OCI-LY7 (cell line): ENCODE measurements at regions not wholly inside any gene's neighbourhood (a gene's known extent, or its start where the extent isn't known, plus 50 kb on each side); places are given as distances from the start of the nearest gene placed in this dataset.

Source experiments
- BruUV-seq: library from RNA; stranded (reverse); fragments of 400-500 nt; replicated peaks from 2 replicates; lab custom pipeline; 2021; lab: Mats Ljungman, UMichigan
- CTCF ChIA-PET: fragments of 300-600 bp; sonication (Branson Sonifier 250); formaldehyde crosslinking; loops from one replicate; lab custom pipeline; 2022; ENCODE audit warnings: antibody characterized with exemption; ENCODE audit not compliant: unreplicated experiment; lab: Charles Lee
- POLR2A ChIA-PET: fragments of 300-600 bp; sonication (Branson Sonifier 250); formaldehyde crosslinking; loops from one replicate; lab custom pipeline; 2022; ENCODE audit warnings: antibody characterized with exemption; lab: Charles Lee
- DNase-seq: peaks from one replicate; pipeline ENCODE4 v3.0.0-alpha.2; 2015; ENCODE audit warnings: low spot score
- H2AFZ ChIP-seq: fragments of 200-600 bp; sonication (generic), shearing (Covaris generic); 2 replicates; pipeline ENCODE4 v1.6.1; 2014; ENCODE audit warnings: mild to moderate bottlenecking, antibody characterized with exemption, low read length, moderate library complexity
- H3K27ac ChIP-seq: fragments of 200-600 bp; sonication (generic); 2 replicates; pipeline ENCODE4 v1.5.1; 2014; ENCODE audit warnings: mixed run types, low read depth, mild to moderate bottlenecking, moderate library complexity, low read length, inconsistent platforms; ENCODE audit not compliant: poor library complexity, severe bottlenecking
- H3K36me3 ChIP-seq: fragments of 200-600 bp; sonication (generic); 2 replicates; pipeline ENCODE4 v1.6.1; 2014; ENCODE audit warnings: mild to moderate bottlenecking, antibody characterized with exemption, low read length, moderate library complexity, mixed read lengths; ENCODE audit not compliant: insufficient read depth
- H3K4me1 ChIP-seq: fragments of 200-600 bp; sonication (generic); 2 replicates; pipeline ENCODE4 v1.5.1; 2014; ENCODE audit warnings: mild to moderate bottlenecking, low read length; ENCODE audit not compliant: insufficient read depth, poor library complexity, severe bottlenecking
- H3K4me2 ChIP-seq: fragments of 200-600 bp; sonication (generic); 2 replicates; pipeline ENCODE4 v1.6.1; 2014; ENCODE audit warnings: mild to moderate bottlenecking, low read length
- H3K4me3 ChIP-seq: fragments of 200-600 bp; sonication (generic); 2 replicates; pipeline ENCODE4 v1.5.1; 2014; ENCODE audit warnings: mild to moderate bottlenecking, low read depth, low read length; ENCODE audit not compliant: poor library complexity, severe bottlenecking
- H3K79me2 ChIP-seq: fragments of 200-600 bp; sonication (generic); 2 replicates; pipeline ENCODE4 v1.6.1; 2016; ENCODE audit warnings: low read depth, mild to moderate bottlenecking, low read length, moderate library complexity, mixed read lengths; ENCODE audit not compliant: insufficient read depth
- H3K9me2 ChIP-seq: fragments of 200-600 bp; sonication (generic); 2 replicates; pipeline ENCODE4 v1.6.1; 2016; ENCODE audit warnings: mild to moderate bottlenecking, low read length, mixed read lengths; ENCODE audit not compliant: insufficient read depth
- H3K9me3 ChIP-seq: fragments of 200-600 bp; sonication (generic); 2 replicates; pipeline ENCODE4 v1.6.1; 2014; ENCODE audit warnings: mild to moderate bottlenecking, mixed run types, low read length, mixed read lengths
- H4K20me1 ChIP-seq: fragments of 200-600 bp; sonication (generic); 2 replicates; pipeline ENCODE4 v1.6.1; 2014; ENCODE audit warnings: mild to moderate bottlenecking, antibody characterized with exemption, low read length, moderate library complexity, mixed read lengths; ENCODE audit not compliant: insufficient read depth
- EZH2phosphoT487 ChIP-seq: fragments of 200-600 bp; sonication (generic); IDR thresholded peaks from 2 replicates; pipeline ENCODE4 v1.6.1; 2018; ENCODE audit warnings: low read depth, borderline replicate concordance, mild to moderate bottlenecking, mixed run types, antibody characterized with exemption, low read length, moderate library complexity, mixed read lengths
- intact Hi-C: fragments of 100-400 bp; cut with micrococcal nuclease; formaldehyde crosslinking; loops from one replicate; pipeline ENCODE4 v1.10.0; 2022; ENCODE audit not compliant: unreplicated experiment
- TF ChIP-seq, protein P1 (sequence below): fragments of 200-600 bp; sonication (generic); conservative IDR thresholded peaks from 2 replicates; pipeline ENCODE4 v1.5.1; 2014; ENCODE audit warnings: mild to moderate bottlenecking, antibody characterized with exemption, low read length, moderate library complexity, mixed read lengths

DNA sequence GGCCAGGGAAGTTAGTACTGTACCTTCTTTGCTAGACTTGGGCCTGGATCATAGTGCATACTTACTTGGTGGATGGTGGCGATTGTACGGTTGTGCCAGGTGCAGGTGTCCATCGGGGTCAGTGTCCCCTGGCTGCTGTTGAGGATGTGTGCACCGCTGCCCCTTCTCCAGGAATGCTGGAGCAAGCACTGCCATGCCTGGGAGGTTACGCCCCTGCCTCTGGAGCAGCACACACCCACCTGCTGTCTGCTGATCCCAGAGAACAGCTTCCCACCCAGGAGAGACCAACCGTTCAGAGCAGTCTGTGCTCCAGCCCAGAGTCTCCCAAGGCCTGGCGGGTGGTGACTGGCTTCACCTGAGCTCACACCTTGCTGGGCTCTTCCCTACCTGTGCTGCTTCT, 286.8 kb upstream of the HS6ST1 start:
- Histone ChIP-seq H4K20me1 (no peaks in the 10 kb centered on the region), H3K4me3 (no peak overlapping the region), H3K4me2 (no peak overlapping the region), H3K4me1 (no peaks in the 10 kb centered on the region), H3K9me2 (no peaks in the 10 kb centered on the region), H2AFZ (no peak overlapping the region), H3K79me2 (no peaks in the 10 kb centered on the region), H3K27ac (no peak overlapping the region), H3K9me3 (no peaks in the 10 kb centered on the region), H3K36me3 (no peaks in the 10 kb centered on the region)
- intact Hi-C loops = no loop called here
- BruUV-seq = no TSS peak
- CTCF ChIA-PET = no interaction called here
- DNase-seq = no peak
- POLR2A ChIA-PET = no interaction called here
- TF ChIP-seq, protein P1, sequence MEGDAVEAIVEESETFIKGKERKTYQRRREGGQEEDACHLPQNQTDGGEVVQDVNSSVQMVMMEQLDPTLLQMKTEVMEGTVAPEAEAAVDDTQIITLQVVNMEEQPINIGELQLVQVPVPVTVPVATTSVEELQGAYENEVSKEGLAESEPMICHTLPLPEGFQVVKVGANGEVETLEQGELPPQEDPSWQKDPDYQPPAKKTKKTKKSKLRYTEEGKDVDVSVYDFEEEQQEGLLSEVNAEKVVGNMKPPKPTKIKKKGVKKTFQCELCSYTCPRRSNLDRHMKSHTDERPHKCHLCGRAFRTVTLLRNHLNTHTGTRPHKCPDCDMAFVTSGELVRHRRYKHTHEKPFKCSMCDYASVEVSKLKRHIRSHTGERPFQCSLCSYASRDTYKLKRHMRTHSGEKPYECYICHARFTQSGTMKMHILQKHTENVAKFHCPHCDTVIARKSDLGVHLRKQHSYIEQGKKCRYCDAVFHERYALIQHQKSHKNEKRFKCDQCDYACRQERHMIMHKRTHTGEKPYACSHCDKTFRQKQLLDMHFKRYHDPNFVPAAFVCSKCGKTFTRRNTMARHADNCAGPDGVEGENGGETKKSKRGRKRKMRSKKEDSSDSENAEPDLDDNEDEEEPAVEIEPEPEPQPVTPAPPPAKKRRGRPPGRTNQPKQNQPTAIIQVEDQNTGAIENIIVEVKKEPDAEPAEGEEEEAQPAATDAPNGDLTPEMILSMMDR = no peak
- TF ChIP-seq EZH2phosphoT487 = no peak

DNA sequence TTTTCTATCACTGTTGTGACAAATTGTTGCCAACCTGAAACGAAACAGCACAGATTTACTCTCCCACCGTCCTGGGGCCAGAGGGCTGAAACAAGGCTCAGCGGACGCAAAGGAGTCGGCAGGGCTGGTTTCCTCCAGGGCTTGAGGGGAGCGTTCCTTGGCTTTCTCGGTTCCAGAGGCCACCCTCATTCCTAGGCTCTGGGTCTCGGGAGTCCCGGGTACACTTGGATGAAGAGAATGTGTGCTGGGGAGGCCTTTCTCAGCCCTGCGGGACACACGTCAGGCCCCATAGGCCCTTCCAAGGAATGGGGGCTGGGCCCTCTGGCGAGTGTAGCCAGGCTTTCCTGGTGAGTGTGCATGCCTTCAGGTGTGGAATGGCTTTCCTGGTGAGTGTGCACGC, 287.3 kb upstream of the HS6ST1 start:
- POLR2A ChIA-PET = interaction anchor here (0.5 kb wide), 1 partner anchor 1457 kb away, joined by 3 read pairs; no protein-coding TSS in a partner anchor
- Histone ChIP-seq H3K4me3 (no peak overlapping the region), H3K79me2 (no peaks in the 10 kb centered on the region), H3K4me2 (no peak overlapping the region), H2AFZ (no peak overlapping the region), H3K36me3 (no peaks in the 10 kb centered on the region), H3K27ac (no peak overlapping the region), H3K4me1 (no peaks in the 10 kb centered on the region), H3K9me3 (no peaks in the 10 kb centered on the region), H4K20me1 (no peaks in the 10 kb centered on the region), H3K9me2 (no peaks in the 10 kb centered on the region)
- intact Hi-C loops = no loop called here
- no peak for DNase-seq
- TF ChIP-seq EZH2phosphoT487 = no peak
- TF ChIP-seq, protein P1 = no peak
- CTCF ChIA-PET = no interaction called here
- BruUV-seq = no TSS peak

DNA sequence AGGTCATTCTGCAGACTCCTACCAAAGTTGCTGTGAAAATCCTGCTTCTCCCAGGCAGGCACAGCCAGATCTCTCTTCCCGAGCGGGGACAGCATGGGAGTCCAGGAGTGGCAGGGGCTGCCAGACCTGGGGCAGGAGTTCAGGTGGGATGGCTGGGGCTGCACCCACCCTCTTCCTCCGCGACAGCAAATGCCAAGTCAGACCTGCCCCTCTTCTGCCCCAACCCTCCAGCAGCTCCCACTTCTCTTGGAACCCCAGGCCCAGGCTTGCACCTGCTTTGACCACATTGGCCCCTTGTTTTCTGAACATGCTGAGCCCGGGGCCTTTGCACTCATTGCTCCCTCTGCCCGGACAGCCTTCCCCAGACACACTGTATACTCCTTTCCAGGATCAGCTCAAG, 288.2 kb upstream of the HS6ST1 start:
- DNase-seq = no peak
- Histone ChIP-seq H3K79me2 (no peaks in the 10 kb centered on the region), H3K4me3 (no peak overlapping the region), H4K20me1 (no peaks in the 10 kb centered on the region), H3K27ac (no peak overlapping the region), H3K9me3 (no peaks in the 10 kb centered on the region), H3K9me2 (no peaks in the 10 kb centered on the region), H2AFZ (no peak overlapping the region), H3K4me2 (no peak overlapping the region), H3K4me1 (no peaks in the 10 kb centered on the region), H3K36me3 (no peaks in the 10 kb centered on the region)
- ChIA-PET CTCF (no interaction called here), POLR2A (no interaction called here)
- TF ChIP-seq, protein P1 = no peak
- no TSS peak for BruUV-seq
- intact Hi-C loops = no loop called here
